ENCODE measurements at regions not wholly inside any gene's neighbourhood (a gene's known extent, or its start where the extent isn't known, plus 50 kb on each side); places are given as distances from the start of the nearest gene placed in this dataset.

DNA sequence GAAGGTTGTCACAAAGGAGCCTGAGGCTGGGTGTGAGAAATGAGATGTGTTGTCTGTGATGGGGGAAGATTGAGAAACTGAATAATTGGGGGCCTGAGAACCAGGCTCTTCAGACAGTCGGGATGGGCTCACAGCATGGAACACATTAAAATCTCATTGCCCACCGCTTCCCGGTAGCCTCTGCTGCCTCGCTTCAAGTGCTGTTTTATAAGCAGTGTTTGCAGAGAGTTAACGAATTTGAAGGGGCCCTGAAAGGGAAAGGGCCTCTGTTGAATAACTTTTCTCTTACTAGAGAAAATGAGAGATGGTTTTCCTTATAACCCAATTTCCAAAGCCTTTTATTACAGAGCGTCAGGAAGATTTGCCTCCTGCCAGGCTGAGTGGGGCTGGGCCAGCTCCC is 258.8 kb upstream of the ASIC2 start:
- H3K4me1 ChIP-seq (ENCODE audit: control insufficient read depth, extremely low read depth, insufficient read depth, low read length), result no peaks in the 10 kb centered on the region
- FAIRE-seq (no peak), DNase-seq (ENCODE audit: low read depth, low spot score) (no peak)
- H3K27me3 ChIP-seq (ENCODE audit: control insufficient read depth in 2 of 2, insufficient read depth in 2 of 2, low read length in 2 of 2), result no peaks in the 10 kb centered on the region
- ChIA-PET CTCF (no interaction called here), POLR2A (no interaction called here)
- no peak overlapping the region for H2AFZ ChIP-seq (ENCODE audit: low read depth, low read length)
- no peak overlapping the region for H3K4me2 ChIP-seq (ENCODE audit: insufficient read depth, low read length)
- intact Hi-C loops (cut with micrococcal nuclease) (no loop called here), dilution Hi-C loops (cut with MboI; ENCODE audit: extremely low pct_ligation_motif_present, low sequenced_read_pairs) (no loop called here)
- H3K4me3 ChIP-seq (replicated peaks in 1 of 3; ENCODE audit: insufficient read depth in 1 of 3, low read depth in 1 of 3, low read length in 3 of 3), result no peak overlapping the region
- no peaks in the 10 kb centered on the region for H3K36me3 ChIP-seq (ENCODE audit: control insufficient read depth in 2 of 2, extremely low read depth in 1 of 2, insufficient read depth in 2 of 2, low read length in 2 of 2)
- H3K9me1 ChIP-seq (replicated peaks; ENCODE audit: control insufficient read depth, extremely low read depth, insufficient read depth, low read length), result no peaks in the 10 kb centered on the region
- BruUV-seq (replicated peaks), result no TSS peak
- peaks cover 2% of the 10 kb centered on the region for H3K9me3 ChIP-seq (replicated peaks; ENCODE audit: control insufficient read depth, insufficient read depth, low read length)
- H3K27ac ChIP-seq (ENCODE audit: insufficient read depth, low read depth, low read length), result no peak overlapping the region
- TF ChIP-seq POLR2AphosphoS5 (IDR thresholded peaks at IDR 0.05; ENCODE audit: insufficient read depth, low read depth, low read length) (no peak), FOS (IDR thresholded peaks at IDR 0.05; ENCODE audit: borderline replicate concordance, insufficient read depth, low read length) (no peak), GATA2 (IDR thresholded peaks at IDR 0.05; ENCODE audit: insufficient read depth, insufficient read length, low read depth, low read length) (no peak), EZH2 (IDR thresholded peaks at IDR 0.05; ENCODE audit: borderline replicate concordance, low read depth, low read length, severe bottlenecking) (no peak), POLR2A (IDR thresholded peaks at IDR 0.05; ENCODE audit: low read depth, low read length) (no peak), MYC (IDR thresholded peaks at IDR 0.05; ENCODE audit: low read depth, low read length) (no peak), JUN (IDR thresholded peaks at IDR 0.05; ENCODE audit: borderline replicate concordance, insufficient read depth, insufficient read length, low read depth) (no peak)
- TF ChIP-seq, protein P1, sequence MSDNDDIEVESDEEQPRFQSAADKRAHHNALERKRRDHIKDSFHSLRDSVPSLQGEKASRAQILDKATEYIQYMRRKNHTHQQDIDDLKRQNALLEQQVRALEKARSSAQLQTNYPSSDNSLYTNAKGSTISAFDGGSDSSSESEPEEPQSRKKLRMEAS (IDR thresholded peaks at IDR 0.05; ENCODE audit: insufficient read depth, insufficient read length), result no peak
- TF ChIP-seq, protein P2, sequence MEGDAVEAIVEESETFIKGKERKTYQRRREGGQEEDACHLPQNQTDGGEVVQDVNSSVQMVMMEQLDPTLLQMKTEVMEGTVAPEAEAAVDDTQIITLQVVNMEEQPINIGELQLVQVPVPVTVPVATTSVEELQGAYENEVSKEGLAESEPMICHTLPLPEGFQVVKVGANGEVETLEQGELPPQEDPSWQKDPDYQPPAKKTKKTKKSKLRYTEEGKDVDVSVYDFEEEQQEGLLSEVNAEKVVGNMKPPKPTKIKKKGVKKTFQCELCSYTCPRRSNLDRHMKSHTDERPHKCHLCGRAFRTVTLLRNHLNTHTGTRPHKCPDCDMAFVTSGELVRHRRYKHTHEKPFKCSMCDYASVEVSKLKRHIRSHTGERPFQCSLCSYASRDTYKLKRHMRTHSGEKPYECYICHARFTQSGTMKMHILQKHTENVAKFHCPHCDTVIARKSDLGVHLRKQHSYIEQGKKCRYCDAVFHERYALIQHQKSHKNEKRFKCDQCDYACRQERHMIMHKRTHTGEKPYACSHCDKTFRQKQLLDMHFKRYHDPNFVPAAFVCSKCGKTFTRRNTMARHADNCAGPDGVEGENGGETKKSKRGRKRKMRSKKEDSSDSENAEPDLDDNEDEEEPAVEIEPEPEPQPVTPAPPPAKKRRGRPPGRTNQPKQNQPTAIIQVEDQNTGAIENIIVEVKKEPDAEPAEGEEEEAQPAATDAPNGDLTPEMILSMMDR (IDR thresholded peaks at IDR 0.05; ENCODE audit: extremely low read depth in 1 of 2, insufficient read depth in 1 of 2, low read depth in 1 of 2, low read length in 2 of 2), result no peak
- H4K20me1 ChIP-seq (replicated peaks; ENCODE audit: control insufficient read depth, extremely low read depth, insufficient read depth, low read length), result no peaks in the 10 kb centered on the region
- no peak overlapping the region for H3K9ac ChIP-seq (replicated peaks; ENCODE audit: extremely low read depth, insufficient read depth, low read length)
- H3K79me2 ChIP-seq (ENCODE audit: control insufficient read depth, insufficient read depth, low read length), result no peaks in the 10 kb centered on the region

Data from endothelial cell of umbilical vein (primary cell).